ENCODE measurements at regions not wholly inside any gene's neighbourhood (a gene's known extent, or its start where the extent isn't known, plus 50 kb on each side); places are given as distances from the start of the nearest gene placed in this dataset.

DNA sequence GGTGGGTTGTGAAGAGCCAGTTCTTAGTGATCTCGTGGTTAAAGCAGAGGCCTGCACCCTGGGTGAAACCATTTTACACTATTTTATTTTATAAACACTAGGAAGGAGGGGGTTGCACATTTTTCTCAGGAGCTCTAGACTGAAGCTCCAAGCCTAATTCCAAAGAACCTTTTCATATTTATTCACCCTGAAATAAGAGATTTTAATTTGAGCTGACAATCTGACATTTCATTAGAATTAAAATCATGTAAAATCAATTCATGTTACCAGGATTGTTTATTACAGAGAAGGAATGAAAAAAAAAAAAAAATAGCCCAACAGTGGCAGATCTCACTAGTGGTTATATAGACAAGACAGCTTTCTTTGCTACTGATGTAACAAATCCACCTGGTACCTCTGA, 222.5 kb upstream of the SOX4 start:
- TF ChIP-seq, protein P1, sequence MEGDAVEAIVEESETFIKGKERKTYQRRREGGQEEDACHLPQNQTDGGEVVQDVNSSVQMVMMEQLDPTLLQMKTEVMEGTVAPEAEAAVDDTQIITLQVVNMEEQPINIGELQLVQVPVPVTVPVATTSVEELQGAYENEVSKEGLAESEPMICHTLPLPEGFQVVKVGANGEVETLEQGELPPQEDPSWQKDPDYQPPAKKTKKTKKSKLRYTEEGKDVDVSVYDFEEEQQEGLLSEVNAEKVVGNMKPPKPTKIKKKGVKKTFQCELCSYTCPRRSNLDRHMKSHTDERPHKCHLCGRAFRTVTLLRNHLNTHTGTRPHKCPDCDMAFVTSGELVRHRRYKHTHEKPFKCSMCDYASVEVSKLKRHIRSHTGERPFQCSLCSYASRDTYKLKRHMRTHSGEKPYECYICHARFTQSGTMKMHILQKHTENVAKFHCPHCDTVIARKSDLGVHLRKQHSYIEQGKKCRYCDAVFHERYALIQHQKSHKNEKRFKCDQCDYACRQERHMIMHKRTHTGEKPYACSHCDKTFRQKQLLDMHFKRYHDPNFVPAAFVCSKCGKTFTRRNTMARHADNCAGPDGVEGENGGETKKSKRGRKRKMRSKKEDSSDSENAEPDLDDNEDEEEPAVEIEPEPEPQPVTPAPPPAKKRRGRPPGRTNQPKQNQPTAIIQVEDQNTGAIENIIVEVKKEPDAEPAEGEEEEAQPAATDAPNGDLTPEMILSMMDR (IDR thresholded peaks at IDR 0.05 in 2 of 3, conservative IDR thresholded peaks at IDR 0.05 in 1 of 3; ENCODE audit: borderline replicate concordance in 1 of 3, insufficient read depth in 1 of 3, low read depth in 2 of 3, low read length in 2 of 3), result no peak
- no peak for TF ChIP-seq EGR1 (IDR thresholded peaks at IDR 0.05; ENCODE audit: low read depth)
- no peak for TF ChIP-seq EZH2phosphoT487 (IDR thresholded peaks at IDR 0.05; ENCODE audit: borderline replicate concordance)
- TF ChIP-seq SP1 (IDR thresholded peaks at IDR 0.05; ENCODE audit: low read depth), result no peak
- TF ChIP-seq POLR2A (IDR thresholded peaks at IDR 0.05; ENCODE audit: borderline replicate concordance, extremely low read depth, insufficient read depth, insufficient read length), result no peak
- no peak for TF ChIP-seq YY1 (IDR thresholded peaks at IDR 0.05; ENCODE audit: extremely low read depth, insufficient replicate concordance, low read depth, low read length)
- TF ChIP-seq ZFX (IDR thresholded peaks at IDR 0.05), result no peak
- TF ChIP-seq, protein P2, sequence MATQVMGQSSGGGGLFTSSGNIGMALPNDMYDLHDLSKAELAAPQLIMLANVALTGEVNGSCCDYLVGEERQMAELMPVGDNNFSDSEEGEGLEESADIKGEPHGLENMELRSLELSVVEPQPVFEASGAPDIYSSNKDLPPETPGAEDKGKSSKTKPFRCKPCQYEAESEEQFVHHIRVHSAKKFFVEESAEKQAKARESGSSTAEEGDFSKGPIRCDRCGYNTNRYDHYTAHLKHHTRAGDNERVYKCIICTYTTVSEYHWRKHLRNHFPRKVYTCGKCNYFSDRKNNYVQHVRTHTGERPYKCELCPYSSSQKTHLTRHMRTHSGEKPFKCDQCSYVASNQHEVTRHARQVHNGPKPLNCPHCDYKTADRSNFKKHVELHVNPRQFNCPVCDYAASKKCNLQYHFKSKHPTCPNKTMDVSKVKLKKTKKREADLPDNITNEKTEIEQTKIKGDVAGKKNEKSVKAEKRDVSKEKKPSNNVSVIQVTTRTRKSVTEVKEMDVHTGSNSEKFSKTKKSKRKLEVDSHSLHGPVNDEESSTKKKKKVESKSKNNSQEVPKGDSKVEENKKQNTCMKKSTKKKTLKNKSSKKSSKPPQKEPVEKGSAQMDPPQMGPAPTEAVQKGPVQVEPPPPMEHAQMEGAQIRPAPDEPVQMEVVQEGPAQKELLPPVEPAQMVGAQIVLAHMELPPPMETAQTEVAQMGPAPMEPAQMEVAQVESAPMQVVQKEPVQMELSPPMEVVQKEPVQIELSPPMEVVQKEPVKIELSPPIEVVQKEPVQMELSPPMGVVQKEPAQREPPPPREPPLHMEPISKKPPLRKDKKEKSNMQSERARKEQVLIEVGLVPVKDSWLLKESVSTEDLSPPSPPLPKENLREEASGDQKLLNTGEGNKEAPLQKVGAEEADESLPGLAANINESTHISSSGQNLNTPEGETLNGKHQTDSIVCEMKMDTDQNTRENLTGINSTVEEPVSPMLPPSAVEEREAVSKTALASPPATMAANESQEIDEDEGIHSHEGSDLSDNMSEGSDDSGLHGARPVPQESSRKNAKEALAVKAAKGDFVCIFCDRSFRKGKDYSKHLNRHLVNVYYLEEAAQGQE (IDR thresholded peaks at IDR 0.05; ENCODE audit: low read depth), result no peak

All from HCT116 (cell line).